H9 (cell line): ENCODE measurements at regions not wholly inside any gene's neighbourhood (a gene's known extent, or its start where the extent isn't known, plus 50 kb on each side); places are given as distances from the start of the nearest gene placed in this dataset.

Experiments
- DNase-seq: peaks from one replicate; pipeline ENCODE4 v3.0.0-alpha.2; 2017
- H2AFZ ChIP-seq: one replicate; pipeline ENCODE4 v1.6.1; 2013; ENCODE audit warnings: mild to moderate bottlenecking, low read length, control low read depth, moderate library complexity
- H2AK5ac ChIP-seq: 2 replicates; pipeline ENCODE4 v1.6.1; 2013; ENCODE audit warnings: low read length, control low read depth, mixed read lengths; ENCODE audit not compliant: insufficient read length
- H2BK120ac ChIP-seq: one replicate; pipeline ENCODE4 v1.6.1; 2013; ENCODE audit warnings: low read depth, mild to moderate bottlenecking, low read length, control low read depth, inconsistent platforms; ENCODE audit not compliant: poor library complexity, severe bottlenecking
- H2BK12ac ChIP-seq: 2 replicates; pipeline ENCODE4 v1.6.1; 2013; ENCODE audit warnings: low read length, control low read depth, mixed read lengths, low read depth; ENCODE audit not compliant: insufficient read length
- H2BK15ac ChIP-seq: 2 replicates; pipeline ENCODE4 v1.6.1; 2013; ENCODE audit warnings: low read depth, low read length, control low read depth
- H2BK20ac ChIP-seq: one replicate; pipeline ENCODE4 v1.6.1; 2013; ENCODE audit warnings: low read depth, mild to moderate bottlenecking, low read length, control low read depth, inconsistent platforms; ENCODE audit not compliant: poor library complexity, severe bottlenecking
- H2BK5ac ChIP-seq: 2 replicates; pipeline ENCODE4 v1.6.1; 2013; ENCODE audit warnings: low read length, control low read depth, mixed read lengths; ENCODE audit not compliant: insufficient read length
- H3K14ac ChIP-seq: 2 replicates; pipeline ENCODE4 v1.6.1; 2013; ENCODE audit warnings: low read length, control low read depth; ENCODE audit not compliant: insufficient read depth
- H3K18ac ChIP-seq: 2 replicates; pipeline ENCODE4 v1.6.1; 2013; ENCODE audit warnings: low read depth, mild to moderate bottlenecking, mixed read lengths, low read length, control low read depth; ENCODE audit not compliant: insufficient read length
- H3K23ac ChIP-seq: 2 replicates; pipeline ENCODE4 v1.6.1; 2013; ENCODE audit warnings: low read length, control low read depth, mixed read lengths, low read depth; ENCODE audit not compliant: insufficient read length
- H3K23me2 ChIP-seq: 2 replicates; pipeline ENCODE4 v1.6.1; 2013; ENCODE audit warnings: low read depth, mild to moderate bottlenecking, mixed read lengths, low read length, control low read depth; ENCODE audit not compliant: insufficient read length, poor library complexity, severe bottlenecking
- H3K27ac ChIP-seq: 2 replicates; pipeline ENCODE4 v1.5.1; 2013; ENCODE audit warnings: low read length, control low read depth, mixed read lengths, low read depth; ENCODE audit not compliant: insufficient read length
- H3K27me3 ChIP-seq: 2 replicates; pipeline ENCODE4 v1.6.1; 2013; ENCODE audit warnings: low read length, control low read depth, inconsistent platforms; ENCODE audit not compliant: insufficient read depth
- H3K4ac ChIP-seq: 2 replicates; pipeline ENCODE4 v1.6.1; 2013; ENCODE audit warnings: low read depth, mild to moderate bottlenecking, control low read depth, inconsistent platforms, low read length, moderate library complexity
- H3K4me1 ChIP-seq: 2 replicates; pipeline ENCODE4 v1.6.1; 2013; ENCODE audit warnings: low read length, control low read depth, inconsistent platforms; ENCODE audit not compliant: insufficient read depth
- H3K4me2 ChIP-seq: 2 replicates; pipeline ENCODE4 v1.6.1; 2013; ENCODE audit warnings: low read length, control low read depth, mixed read lengths; ENCODE audit not compliant: insufficient read length, insufficient read depth
- H3K56ac ChIP-seq: 2 replicates; pipeline ENCODE4 v1.6.1; 2013; ENCODE audit warnings: low read depth, mild to moderate bottlenecking, mixed read lengths, low read length, control low read depth; ENCODE audit not compliant: insufficient read length
- H3K79me1 ChIP-seq: 2 replicates; pipeline ENCODE4 v1.6.1; 2013; ENCODE audit warnings: low read depth, mild to moderate bottlenecking, moderate library complexity, low read length, control low read depth, inconsistent platforms; ENCODE audit not compliant: insufficient read depth, poor library complexity, severe bottlenecking
- H3K79me2 ChIP-seq: 2 replicates; pipeline ENCODE4 v1.6.1; 2013; ENCODE audit warnings: low read length, control low read depth, inconsistent platforms; ENCODE audit not compliant: insufficient read depth
- H3K9ac ChIP-seq: 2 replicates; pipeline ENCODE4 v1.6.1; 2013; ENCODE audit warnings: low read length, control low read depth, mixed read lengths; ENCODE audit not compliant: insufficient read length; ENCODE audit errors: extremely low read depth
- H3K9me3 ChIP-seq: one replicate; pipeline ENCODE4 v1.6.1; 2013; ENCODE audit warnings: low read depth, low read length, inconsistent platforms; ENCODE audit not compliant: control insufficient read depth
- H3T11ph ChIP-seq: one replicate; pipeline ENCODE4 v1.6.1; 2013; ENCODE audit warnings: mild to moderate bottlenecking, low read length, control low read depth, inconsistent platforms
- H4K20me1 ChIP-seq: one replicate; pipeline ENCODE4 v1.6.1; 2013; ENCODE audit not compliant: control insufficient read depth, insufficient read length, insufficient read depth
- H4K5ac ChIP-seq: 2 replicates; pipeline ENCODE4 v1.6.1; 2013; ENCODE audit warnings: low read depth, mild to moderate bottlenecking, mixed read lengths, low read length, control low read depth; ENCODE audit not compliant: insufficient read length
- H4K8ac ChIP-seq: replicated peaks from 2 replicates; pipeline ENCODE4 v1.6.1; 2013; ENCODE audit warnings: low read length, control low read depth, mixed read lengths, low read depth; ENCODE audit not compliant: insufficient read length
- H4K91ac ChIP-seq: 2 replicates; pipeline ENCODE4 v1.6.1; 2013; ENCODE audit warnings: low read depth, mild to moderate bottlenecking, moderate library complexity, mixed read lengths, low read length, control low read depth; ENCODE audit not compliant: insufficient read length
- H3K27ac Mint-ChIP-seq, 3 experiments: 2 replicates in 2 of 3; 3 replicates in 1 of 3; pipeline ENCODE4 v1.8.0; 2020 to 2021; ENCODE audit warnings: mixed read lengths in 3 of 3, mild to moderate bottlenecking in 1 of 3, moderate library complexity in 1 of 3
- H3K27me3 Mint-ChIP-seq: 2 replicates; pipeline ENCODE4 v1.8.0; 2021; ENCODE audit warnings: low read depth, mild to moderate bottlenecking, moderate library complexity, mixed read lengths
- H3K36me3 Mint-ChIP-seq, 3 experiments: 2 replicates in 2 of 3; 3 replicates in 1 of 3; pipeline ENCODE4 v1.8.0; 2020 to 2021; ENCODE audit warnings: low read depth in 3 of 3, mixed read lengths in 3 of 3; ENCODE audit not compliant: insufficient read depth in 1 of 3
- H3K4me1 Mint-ChIP-seq, 2 experiments: 2 replicates each; pipeline ENCODE4 v1.8.0; 2020; ENCODE audit warnings: mixed read lengths in 2 of 2
- H3K4me3 Mint-ChIP-seq, 2 experiments: 2 replicates in 1 of 2; 3 replicates in 1 of 2; pipeline ENCODE4 v1.8.0; 2020 to 2021; ENCODE audit warnings: mild to moderate bottlenecking in 2 of 2, mixed read lengths in 2 of 2, moderate library complexity in 1 of 2
- H3K9me3 Mint-ChIP-seq, 2 experiments: 2 replicates in 1 of 2; 3 replicates in 1 of 2; pipeline ENCODE4 v1.8.0; 2020; ENCODE audit warnings: mild to moderate bottlenecking in 2 of 2, mixed read lengths in 2 of 2, moderate library complexity in 1 of 2
- CTCF ChIP-seq: fragments of 200-600 bp; sonication (generic); conservative IDR thresholded peaks from 3 replicates; pipeline ENCODE4 v1.8.0; 2021; ENCODE audit warnings: antibody characterized with exemption, mild to moderate bottlenecking
- WGBS: extraction: QIAGEN DNeasy Blood & Tissue Kit; methylation state at CpG from one replicate; pipeline ENCODE4 v1.1.7; 2013; ENCODE audit warnings: missing lambda C conversion rate, low lambda C conversion rate, mixed read lengths; ENCODE audit not compliant: insufficient read length; ENCODE audit errors: extremely low coverage; 5-methylcytosine and 5-hydroxymethylcytosine counted together

DNA sequence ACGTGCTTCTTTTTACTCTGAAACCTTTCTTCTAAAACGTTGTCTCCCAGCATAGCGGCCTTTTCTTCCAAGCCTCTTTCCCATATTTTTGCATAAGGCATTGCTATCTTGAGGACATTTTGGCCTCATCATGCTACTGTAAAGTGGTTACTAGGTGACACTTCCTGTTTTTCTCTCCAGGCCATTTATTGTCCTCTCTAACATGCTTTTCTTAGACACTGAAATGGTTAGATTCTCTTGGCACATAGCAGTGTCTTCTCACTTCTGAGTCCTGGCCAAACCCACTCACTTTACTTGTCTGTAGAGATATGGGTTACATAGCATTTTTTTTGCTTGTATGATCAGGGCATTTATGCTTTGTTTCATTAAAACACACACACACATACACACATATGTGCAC, 50.1 kb upstream of the KCNH7 start:
- no peak overlapping the region for H2BK120ac ChIP-seq
- no peaks in the 10 kb centered on the region for H3K23me2 ChIP-seq
- no peak overlapping the region for H3K4ac ChIP-seq
- H3K79me1 ChIP-seq = no peaks in the 10 kb centered on the region
- H2BK20ac ChIP-seq = no peak overlapping the region
- H2BK15ac ChIP-seq = no peak overlapping the region
- Mint-ChIP-seq H3K27ac (no peak overlapping the region; a peak in 1 of 7 replicates), H3K36me3 (no peaks in the 10 kb centered on the region), H3K27me3 (no peaks in the 10 kb centered on the region), H3K9me3 (no peaks in the 10 kb centered on the region), H3K4me3 (no peak overlapping the region), H3K4me1 (no peaks in the 10 kb centered on the region)
- no peak for DNase-seq
- H3K56ac ChIP-seq = no peak overlapping the region
- no CpG with 5 or more reads among the region's 3 CpGs for WGBS
- no peak overlapping the region for H3T11ph ChIP-seq
- no peak overlapping the region for H4K5ac ChIP-seq
- H3K4me2 ChIP-seq = no peak overlapping the region
- no peak overlapping the region for H3K9ac ChIP-seq
- H2BK5ac ChIP-seq = no peak overlapping the region
- H3K4me1 ChIP-seq = no peaks in the 10 kb centered on the region
- H4K8ac ChIP-seq = no peak overlapping the region
- no peak overlapping the region for H3K14ac ChIP-seq
- H3K9me3 ChIP-seq = no peaks in the 10 kb centered on the region
- no peak overlapping the region for H4K91ac ChIP-seq
- TF ChIP-seq CTCF = no peak
- no peak overlapping the region for H3K18ac ChIP-seq
- no peaks in the 10 kb centered on the region for H4K20me1 ChIP-seq
- no peak overlapping the region for H2AK5ac ChIP-seq
- no peaks in the 10 kb centered on the region for H3K79me2 ChIP-seq
- no peak overlapping the region for H2BK12ac ChIP-seq
- no peak overlapping the region for H3K27ac ChIP-seq
- H2AFZ ChIP-seq = no peak overlapping the region
- H3K27me3 ChIP-seq = no peaks in the 10 kb centered on the region
- no peak overlapping the region for H3K23ac ChIP-seq
